Anterior cingulate cortex (tissue), 58 donors: ENCODE measurements at regions not wholly inside any gene's neighbourhood (a gene's known extent, or its start where the extent isn't known, plus 50 kb on each side); places are given as distances from the start of the nearest gene placed in this dataset.
"Not testable (repeated sequence)": the region's sequence is repeated elsewhere in the genome, so short reads cannot be mapped to it uniquely, and the experiment has no call there.

Source experiments
- DNase-seq, 58 donors: peaks; one replicate each; lab custom pipeline; 2025; lab: John Stamatoyannopoulos, UW

DNA sequence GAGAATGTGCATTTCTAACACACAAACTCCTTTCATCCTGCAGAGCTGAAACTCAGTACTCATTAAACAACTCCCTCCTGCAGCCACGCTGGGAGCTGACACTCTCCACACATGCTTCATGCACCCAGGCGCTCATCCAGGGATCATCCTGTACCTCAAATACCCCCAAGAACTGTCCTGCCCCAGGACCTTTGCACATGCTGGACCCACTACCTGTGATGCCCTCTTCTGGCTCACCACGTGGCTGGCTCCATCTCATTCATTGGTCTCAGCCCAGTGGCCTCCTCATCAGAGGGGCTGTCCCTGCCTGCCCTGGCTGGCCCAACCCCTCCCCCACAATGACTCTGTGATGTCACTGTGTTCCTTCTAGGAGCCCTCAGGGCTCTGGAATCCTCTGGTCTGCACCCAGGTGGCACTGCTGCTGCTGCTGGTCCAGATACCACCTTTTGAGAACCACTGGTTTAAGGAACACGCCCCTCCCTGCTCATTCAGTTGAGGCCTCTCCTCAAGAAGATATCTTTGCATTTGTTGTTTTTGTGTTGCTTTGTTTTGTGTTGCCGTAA, 160.9 kb upstream of the FOXF1 start:
- DNase-seq = no peak

DNA sequence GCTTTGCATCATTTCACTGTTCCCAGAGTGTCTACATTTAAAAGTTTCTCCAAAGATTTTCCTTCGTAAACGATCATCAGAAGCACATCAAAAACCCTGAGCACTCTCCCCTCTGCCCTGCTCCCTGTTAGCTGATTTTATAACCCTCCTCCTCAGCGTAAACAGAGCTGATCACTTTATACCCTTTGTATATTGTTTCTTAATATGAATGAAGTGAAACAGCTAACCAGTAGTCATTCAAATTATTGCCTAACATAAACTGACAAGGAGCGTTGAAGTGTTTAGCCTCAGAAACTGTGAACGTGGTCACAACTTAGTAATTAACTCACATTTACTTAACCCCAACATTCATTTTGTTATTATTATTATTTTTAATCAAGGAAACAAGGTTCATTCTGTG, 160.0 kb upstream of the FOXF1 start:
- DNase-seq = no peak

DNA sequence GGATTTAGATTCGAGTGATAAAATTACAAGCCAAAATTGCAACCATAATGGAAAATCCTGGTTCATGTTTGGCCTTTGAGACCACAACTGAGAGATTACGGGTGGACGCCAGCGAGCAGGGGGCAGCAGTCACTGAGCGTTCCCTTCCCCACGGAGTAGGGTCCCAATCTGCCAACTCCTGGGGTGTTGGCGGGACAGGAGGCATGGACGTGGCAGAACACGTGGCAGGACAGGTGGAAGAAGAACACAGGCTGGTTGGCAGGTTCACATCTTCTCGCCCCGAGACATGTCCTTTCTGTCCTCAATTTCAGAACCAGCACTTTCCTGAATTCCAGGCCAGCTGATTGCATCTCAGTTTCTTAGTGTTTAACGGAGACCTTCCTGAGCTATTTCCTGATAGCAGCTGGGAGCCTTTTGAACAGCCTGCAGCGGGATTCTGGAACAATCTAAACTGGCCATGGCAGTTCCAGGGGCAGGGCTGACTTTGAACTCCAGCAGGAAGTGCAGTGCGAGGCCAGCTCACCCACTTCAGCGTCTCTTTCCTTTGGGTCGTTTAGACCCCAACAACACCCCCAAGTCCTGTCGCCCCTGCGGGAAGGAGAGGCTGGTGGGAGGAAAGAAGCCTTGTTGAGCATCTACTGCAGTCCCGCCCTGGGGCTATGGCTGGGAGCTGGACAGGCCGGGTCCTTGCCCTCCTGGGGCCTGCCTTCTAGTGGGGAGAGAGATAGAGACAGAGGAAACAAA, 159.1 kb upstream of the FOXF1 start:
- no peak for DNase-seq

GRCh38 chr16:86351785-86352139, 158.6 kb upstream of the FOXF1 start:
- not testable (repeated sequence) for DNase-seq

DNA sequence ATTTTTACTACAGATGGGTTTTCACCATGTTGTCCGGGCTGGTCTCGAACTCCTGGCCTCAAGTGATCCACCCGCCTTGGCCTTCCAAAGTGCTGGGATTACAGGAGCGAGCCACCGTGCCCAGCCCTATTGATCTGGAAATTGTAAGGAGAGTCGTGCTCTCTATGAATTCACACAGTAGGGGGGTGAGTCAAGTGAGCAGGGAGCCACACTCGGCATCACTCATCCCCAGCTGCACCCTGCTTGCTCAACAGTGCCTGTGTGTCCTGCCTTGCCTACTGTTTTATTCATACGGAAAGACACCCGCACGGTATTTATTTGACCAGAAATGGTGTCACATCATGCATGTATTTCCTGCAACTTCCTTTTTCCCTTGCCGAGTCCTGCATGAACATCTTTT, 157.2 kb upstream of the FOXF1 start:
- no peak for DNase-seq

DNA sequence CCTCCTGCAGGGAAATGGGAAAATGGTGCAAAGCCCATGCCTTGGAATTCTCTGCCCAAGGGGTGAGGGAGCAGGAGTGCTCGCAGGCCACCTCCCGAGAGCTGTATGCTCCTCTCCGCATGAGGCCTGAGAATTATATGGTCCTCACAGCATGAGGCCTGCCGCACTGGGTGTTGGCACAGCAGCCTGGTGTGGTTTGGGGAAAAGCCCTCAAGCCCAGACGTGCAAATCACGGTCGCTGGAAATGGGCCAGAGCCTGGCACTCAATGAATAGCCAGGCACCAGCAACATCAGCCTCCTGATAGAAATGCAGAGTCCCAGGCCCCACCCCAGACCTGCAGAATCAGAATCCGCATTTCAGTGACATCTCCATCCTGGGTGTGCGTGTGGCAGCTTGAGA, 156.4 kb upstream of the FOXF1 start:
- DNase-seq = no peak

DNA sequence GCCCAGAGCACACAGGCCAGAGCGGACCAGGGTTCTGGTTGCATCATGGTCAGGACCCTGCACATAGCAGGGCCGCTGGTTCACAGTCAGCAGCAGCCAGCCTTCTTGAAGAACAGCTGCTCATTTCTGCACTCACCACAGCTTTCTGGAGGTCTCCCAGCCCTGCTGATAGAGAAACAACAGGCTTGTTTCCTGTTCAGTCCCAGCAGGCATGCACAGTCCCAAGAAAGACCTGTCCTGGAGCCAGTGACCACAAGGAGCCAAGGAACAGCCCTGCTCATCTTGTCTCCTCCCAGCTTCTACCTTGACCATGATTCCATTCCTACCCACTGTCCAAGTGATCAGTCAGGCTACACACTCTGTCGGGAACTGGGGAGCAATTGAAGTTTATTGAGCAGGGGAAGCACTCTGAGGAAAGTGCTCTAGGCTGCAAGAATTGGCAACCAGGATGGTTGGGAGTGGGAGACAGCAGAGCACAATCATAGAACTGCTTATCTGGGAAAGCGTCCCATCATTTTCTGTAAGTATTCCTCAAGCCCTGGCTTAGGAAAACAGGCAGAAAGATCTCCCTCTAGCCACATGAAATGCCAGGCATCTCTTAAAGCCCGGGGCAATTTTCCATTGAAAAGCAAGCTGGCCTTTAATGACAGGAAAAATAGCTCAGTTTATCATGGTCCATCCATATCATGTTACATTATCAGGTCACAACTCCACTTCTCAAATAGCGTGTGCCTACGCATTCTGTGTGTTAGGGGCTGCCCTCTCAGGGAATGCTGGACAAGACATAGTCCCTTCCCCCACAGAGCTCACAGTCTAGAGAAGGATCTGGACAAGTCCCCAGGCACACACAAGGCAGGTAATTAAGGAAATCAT, 155.4 kb upstream of the FOXF1 start:
- no peak for DNase-seq

DNA sequence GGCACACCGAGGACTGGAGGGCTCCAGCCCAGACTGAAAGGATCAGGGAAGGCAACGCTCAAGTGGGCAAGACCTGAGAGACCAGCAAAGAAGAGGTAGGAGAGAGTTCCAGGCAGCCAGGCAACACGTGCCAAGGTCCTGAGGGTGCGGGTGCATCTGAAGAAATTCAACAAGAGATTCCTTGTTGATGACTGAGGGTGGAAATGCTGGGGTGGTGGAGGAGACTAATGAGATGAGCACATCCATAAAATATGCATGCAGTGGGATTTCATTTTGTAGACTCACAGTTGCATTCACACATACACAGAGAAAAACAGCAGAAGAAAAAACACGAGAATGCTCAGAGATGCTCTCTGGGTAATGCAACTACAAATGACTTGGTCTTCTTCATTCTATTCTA, 154.8 kb upstream of the FOXF1 start:
- DNase-seq = no peak

GRCh38 chr16:86355951-86356350, 154.4 kb upstream of the FOXF1 start:
- DNase-seq = no peak

DNA sequence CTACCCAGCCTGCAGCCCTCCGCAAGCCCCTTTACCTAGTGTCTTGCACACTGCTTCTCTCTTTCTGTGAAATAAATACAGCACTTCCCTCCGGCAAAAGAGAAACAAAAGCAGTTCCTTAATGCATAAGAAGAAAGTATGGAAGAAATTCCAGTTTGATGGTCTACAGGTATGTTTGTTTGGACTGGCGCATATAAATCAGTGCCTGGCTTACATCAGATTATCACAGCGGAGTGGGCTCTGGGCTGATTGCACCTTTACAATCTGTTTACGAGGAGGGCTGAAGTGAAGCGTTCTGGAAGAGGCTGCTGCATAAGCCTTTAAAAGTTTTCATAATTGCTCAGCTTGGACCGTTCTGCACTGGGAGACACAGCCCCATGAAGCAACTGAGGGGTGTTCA, 153.5 kb upstream of the FOXF1 start:
- DNase-seq = no peak

GRCh38 chr16:86357303-86357702, 153.0 kb upstream of the FOXF1 start:
- no peak for DNase-seq

GRCh38 chr16:86357950-86358349, 152.4 kb upstream of the FOXF1 start:
- no peak for DNase-seq

DNA sequence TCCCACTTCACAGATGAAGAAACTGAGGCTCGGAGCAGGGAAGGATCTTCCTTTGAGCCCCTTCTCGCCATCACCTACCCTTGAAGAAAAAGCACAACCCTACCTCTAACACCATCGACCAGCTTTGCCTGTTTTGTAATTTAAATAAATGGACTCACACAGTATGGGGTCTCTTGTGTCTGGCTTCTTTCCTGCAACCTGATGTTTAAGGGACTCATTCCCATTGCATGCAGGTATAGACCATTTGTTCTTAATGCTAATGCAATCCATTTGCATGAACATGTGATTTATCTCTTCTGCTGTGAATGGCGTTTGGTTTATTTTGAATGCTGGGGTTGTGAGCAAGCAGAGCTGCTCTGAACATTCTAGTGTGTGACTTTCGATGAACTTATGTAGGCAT, 150.8 kb upstream of the FOXF1 start:
- no peak for DNase-seq

GRCh38 chr16:86362155-86362849, 148.0 kb upstream of the FOXF1 start:
- DNase-seq = no peak

DNA sequence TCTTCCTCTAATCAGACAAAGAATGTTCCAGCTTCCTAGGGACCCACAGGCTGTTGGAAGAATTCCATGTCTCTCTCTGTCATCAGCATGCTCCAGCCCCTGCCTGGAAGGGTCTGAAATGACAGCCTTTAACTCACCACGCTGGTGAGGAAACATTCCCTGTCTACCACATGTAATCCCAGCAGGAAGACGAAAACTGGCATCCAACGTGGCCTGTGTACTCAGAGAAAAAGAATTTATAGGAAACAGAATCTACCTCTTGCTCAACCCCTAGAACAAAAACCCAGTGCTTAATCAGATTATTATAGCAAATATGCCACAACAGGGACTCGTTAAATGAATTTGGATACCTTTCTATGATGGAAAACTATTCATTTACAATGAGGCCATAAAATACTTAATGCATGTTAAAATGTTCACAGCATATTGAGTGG, 147.3 kb upstream of the FOXF1 start:
- DNase-seq = no peak

DNA sequence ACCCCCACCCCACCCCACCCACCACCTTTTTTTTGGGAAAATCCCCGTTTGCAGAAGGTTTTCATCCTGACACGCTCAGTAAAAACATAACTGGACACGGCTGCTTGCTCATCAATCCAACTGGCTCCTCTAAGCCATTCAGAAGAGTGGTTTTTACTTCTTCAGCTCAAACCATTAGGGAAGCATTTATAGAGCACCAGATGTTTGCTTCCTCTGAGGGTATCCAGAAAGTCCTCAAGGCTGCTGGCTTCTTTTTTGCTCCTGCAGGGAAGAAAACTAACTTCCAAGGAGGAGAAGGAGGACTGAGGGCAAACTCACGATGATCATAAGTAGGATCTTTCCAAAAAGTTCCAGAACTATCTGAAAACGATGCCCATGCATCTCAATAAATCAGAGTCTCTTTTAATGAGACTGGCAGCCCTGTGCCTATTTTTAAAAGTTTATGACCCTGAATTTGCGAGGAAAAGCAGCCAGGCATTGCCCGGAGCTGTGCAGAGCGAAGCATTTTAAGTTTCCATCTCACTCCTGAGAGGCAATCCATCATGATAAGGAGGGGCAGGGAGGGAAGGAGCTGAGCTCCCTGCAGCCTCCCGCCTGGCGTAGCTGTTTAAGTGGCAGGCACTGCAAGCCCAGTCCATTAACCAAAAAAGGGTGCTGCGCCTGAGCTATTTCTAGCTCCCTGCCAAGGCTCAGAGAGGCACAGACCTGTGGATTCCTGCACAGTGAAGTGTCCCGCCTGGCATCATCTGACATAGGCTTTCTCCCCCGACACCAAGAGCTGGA, 146.3 kb upstream of the FOXF1 start:
- DNase-seq = no peak

GRCh38 chr16:86364653-86365380, 145.5 kb upstream of the FOXF1 start:
- DNase-seq = no peak

DNA sequence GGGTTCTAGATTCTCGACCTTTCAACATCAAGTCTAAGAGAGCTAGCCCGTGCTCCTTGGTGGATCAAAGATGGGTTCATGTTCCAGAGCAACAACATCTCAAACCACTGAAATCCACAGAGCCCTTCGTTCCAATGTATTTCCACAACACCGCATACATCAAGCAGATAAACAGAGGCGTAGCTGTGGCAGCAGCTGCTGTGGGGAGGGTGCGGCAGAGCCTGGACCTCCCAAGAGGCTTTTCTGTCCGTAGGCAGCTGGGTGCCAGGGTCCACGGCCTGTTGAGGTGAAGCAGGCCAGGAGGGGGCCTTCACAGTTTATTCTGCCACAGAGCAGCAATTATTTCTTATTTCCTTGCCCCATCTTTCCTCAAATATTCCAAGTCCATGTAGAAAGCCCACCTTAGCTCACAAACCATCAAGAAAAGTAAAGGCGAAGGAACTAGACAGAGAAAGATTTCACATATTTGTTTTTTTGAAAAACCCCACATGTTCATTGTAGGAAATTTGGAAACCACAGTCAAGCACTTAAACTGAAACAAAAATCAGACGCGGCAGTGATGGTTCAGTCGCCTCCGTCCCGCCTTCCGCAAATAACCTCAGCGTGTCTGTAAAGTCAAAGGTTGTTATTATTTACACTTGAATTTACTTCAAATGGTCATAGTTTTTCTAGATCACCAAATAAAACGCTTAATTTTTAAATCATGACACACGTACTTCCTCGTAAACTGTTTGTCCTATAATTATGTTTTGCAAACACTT, 144.6 kb upstream of the FOXF1 start:
- DNase-seq = no peak

DNA sequence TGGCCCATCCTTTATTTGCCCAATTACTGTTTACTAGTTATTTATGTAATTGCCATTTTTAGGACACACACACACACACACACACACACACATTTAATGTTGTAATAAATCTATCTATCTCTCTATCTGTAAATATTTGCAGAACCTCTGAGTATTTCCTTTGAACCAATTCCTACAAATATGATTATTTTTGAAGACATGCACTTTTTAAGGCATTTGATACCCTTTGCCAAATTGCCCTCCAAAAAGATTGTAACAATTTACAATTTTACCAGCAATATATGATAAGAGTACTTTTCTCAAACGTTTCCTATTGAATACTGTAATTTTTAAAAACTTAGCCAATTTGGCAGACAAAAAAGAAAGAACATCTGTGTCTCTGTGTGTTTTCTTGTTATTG, 143.8 kb upstream of the FOXF1 start:
- no peak for DNase-seq
